ENCODE measurements at regions not wholly inside any gene's neighbourhood (a gene's known extent, or its start where the extent isn't known, plus 50 kb on each side); places are given as distances from the start of the nearest gene placed in this dataset.

DNA sequence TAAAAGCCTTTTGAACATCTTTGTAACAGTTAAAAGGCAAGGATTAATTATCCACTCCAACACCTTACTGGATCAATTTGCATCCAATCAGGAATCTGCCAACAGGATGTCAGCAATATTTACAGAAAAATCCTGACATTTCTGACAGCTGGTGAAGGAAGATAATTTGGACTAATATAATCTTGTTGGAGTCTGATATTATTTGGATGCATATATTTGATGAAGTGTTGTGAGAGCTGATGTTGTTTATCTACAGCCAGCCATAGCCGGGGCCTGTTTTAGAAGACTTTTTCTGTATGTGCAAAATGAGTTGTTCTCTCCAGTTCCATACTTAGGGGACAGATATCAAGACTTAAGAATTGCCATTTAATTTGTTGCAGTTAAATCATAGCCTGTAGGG is 91.1 kb downstream of the GPR37 start:
- FAIRE-seq = no peak

More for the DNA sequence above, 91.1 kb downstream of the GPR37 start:
- Histone ChIP-seq H3K27me3 (ENCODE audit: control insufficient read depth in 1 of 2, insufficient read depth in 2 of 2, low read length in 2 of 2) (no peaks in the 10 kb centered on the region), H2AFZ (ENCODE audit: low read length) (no peak overlapping the region), H3K9me3 (ENCODE audit: low read length) (no peaks in the 10 kb centered on the region), H3K27ac (ENCODE audit: extremely low read length, insufficient read depth, low read length) (no peak overlapping the region), H3K4me3 (replicated peaks in 1 of 3; ENCODE audit: insufficient read depth in 1 of 3, low read depth in 2 of 3, low read length in 3 of 3) (no peak overlapping the region), H4K20me1 (ENCODE audit: insufficient read depth, low read length) (no peaks in the 10 kb centered on the region), H3K4me2 (ENCODE audit: low read depth, low read length) (no peak overlapping the region), H3K36me3 (replicated peaks in 1 of 2; ENCODE audit: control insufficient read depth in 1 of 2, insufficient read depth in 2 of 2, low read length in 2 of 2) (no peaks in the 10 kb centered on the region), H3K9ac (ENCODE audit: insufficient read depth, low read depth, low read length) (no peak overlapping the region), H3K79me2 (ENCODE audit: insufficient read depth, low read length) (no peaks in the 10 kb centered on the region), H3K4me1 (ENCODE audit: insufficient read depth, low read length) (no peaks in the 10 kb centered on the region)
- in situ Hi-C loops (cut with HindIII; ENCODE audit: extremely low pct_ligation_motif_present, low pct_unique_long_range_greater_than_20kb) (no loop called here), intact Hi-C loops (cut with micrococcal nuclease; ENCODE audit: unreplicated experiment) (no loop called here)
- no peak for TF ChIP-seq MBD4 (IDR thresholded peaks at IDR 0.05; ENCODE audit: borderline replicate concordance, low read length)
- no peak for TF ChIP-seq ASH2L (IDR thresholded peaks at IDR 0.05; ENCODE audit: insufficient read length, low read depth, low read length)
- TF ChIP-seq ZMYM4 (CRISPR knock-in tag; IDR thresholded peaks at IDR 0.05) = no peak
- no peak for TF ChIP-seq ZNF772 (CRISPR knock-in tag; IDR thresholded peaks at IDR 0.05)
- no peak for TF ChIP-seq MXD4 (CRISPR knock-in tag; IDR thresholded peaks at IDR 0.05)
- no peak for TF ChIP-seq TCF12 (IDR thresholded peaks at IDR 0.05)
- no peak for TF ChIP-seq TCF12 (CRISPR knock-in tag; IDR thresholded peaks at IDR 0.05)
- TF ChIP-seq ZNF615 (CRISPR knock-in tag; IDR thresholded peaks at IDR 0.05; ENCODE audit: borderline replicate concordance) = no peak
- TF ChIP-seq MEIS1 (CRISPR knock-in tag; IDR thresholded peaks at IDR 0.05; ENCODE audit: borderline replicate concordance) = no peak
- TF ChIP-seq, protein P1, sequence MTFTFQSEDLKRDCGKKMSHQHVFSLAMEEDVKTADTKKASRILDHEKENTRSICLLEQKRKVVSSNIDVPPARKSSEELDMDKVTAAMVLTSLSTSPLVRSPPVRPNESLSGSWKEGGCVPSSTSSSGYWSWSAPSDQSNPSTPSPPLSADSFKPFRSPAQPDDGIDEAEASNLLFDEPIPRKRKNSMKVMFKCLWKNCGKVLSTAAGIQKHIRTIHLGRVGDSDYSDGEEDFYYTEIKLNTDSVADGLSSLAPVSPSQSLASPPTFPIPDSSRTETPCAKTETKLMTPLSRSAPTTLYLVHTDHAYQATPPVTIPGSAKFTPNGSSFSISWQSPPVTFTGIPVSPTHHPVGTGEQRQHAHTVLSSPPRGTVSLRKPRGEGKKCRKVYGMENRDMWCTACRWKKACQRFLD (CRISPR knock-in tag; IDR thresholded peaks at IDR 0.05; ENCODE audit: borderline replicate concordance) = no peak
- TF ChIP-seq KAT2B (IDR thresholded peaks at IDR 0.05; ENCODE audit: borderline replicate concordance, low read depth, low read length) = no peak
- no peak for TF ChIP-seq POLR2AphosphoS2 (IDR thresholded peaks at IDR 0.05; ENCODE audit: low read depth, low read length)
- TF ChIP-seq, protein P2, sequence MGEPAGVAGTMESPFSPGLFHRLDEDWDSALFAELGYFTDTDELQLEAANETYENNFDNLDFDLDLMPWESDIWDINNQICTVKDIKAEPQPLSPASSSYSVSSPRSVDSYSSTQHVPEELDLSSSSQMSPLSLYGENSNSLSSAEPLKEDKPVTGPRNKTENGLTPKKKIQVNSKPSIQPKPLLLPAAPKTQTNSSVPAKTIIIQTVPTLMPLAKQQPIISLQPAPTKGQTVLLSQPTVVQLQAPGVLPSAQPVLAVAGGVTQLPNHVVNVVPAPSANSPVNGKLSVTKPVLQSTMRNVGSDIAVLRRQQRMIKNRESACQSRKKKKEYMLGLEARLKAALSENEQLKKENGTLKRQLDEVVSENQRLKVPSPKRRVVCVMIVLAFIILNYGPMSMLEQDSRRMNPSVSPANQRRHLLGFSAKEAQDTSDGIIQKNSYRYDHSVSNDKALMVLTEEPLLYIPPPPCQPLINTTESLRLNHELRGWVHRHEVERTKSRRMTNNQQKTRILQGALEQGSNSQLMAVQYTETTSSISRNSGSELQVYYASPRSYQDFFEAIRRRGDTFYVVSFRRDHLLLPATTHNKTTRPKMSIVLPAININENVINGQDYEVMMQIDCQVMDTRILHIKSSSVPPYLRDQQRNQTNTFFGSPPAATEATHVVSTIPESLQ (CRISPR knock-in tag; conservative IDR thresholded peaks at IDR 0.05) = no peak
- TF ChIP-seq RBFOX2 (IDR thresholded peaks at IDR 0.05; ENCODE audit: low read depth, low read length) = no peak
- no peak for TF ChIP-seq TBX3 (IDR thresholded peaks at IDR 0.05; ENCODE audit: borderline replicate concordance)
- ChIA-PET POLR2A (no interaction called here), CTCF (ENCODE audit: low intra/inter-chr PET ratio, low total read pairs) (no interaction called here)
- WGBS (ENCODE audit: low lambda C conversion rate) = 0% methylated on average over 1 of the region's 1 CpG
- BruUV-seq (replicated peaks) = no TSS peak
- DNase-seq (ENCODE audit: low spot score) = no peak
- ATAC-seq = no peak
